Hematopoietic multipotent progenitor cell treated with erythropoietin and hydrocortisone succinate and interleukin-3 and kit ligand, for 15 days (in vitro differentiated cells): ENCODE measurements at regions not wholly inside any gene's neighbourhood (a gene's known extent, or its start where the extent isn't known, plus 50 kb on each side); places are given as distances from the start of the nearest gene placed in this dataset.

Experiments
- DNase-seq: peaks from one replicate; pipeline ENCODE4 v3.0.0-alpha.2; 2015; ENCODE audit warnings: low spot score

DNA sequence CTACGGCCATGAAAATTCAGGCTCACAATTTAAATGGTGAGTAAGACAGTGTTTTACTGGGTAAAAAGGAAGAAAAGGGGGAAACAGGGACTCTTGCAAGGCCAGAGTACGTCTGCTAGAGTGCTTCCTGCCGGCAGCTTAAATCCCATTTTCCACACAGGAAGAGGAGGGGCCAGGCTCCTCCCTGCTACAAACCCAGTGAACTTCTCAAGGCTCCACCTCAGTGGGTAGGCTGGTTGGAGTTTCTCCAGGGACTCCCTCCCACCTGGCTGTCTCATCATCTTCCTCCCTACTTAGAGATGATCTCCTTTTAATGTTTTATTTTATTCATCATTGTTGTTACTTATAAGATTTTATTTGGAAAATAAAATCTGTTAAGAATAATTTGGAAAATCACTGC, 62.6 kb upstream of the SEMA3C start:
- no peak for DNase-seq

DNA sequence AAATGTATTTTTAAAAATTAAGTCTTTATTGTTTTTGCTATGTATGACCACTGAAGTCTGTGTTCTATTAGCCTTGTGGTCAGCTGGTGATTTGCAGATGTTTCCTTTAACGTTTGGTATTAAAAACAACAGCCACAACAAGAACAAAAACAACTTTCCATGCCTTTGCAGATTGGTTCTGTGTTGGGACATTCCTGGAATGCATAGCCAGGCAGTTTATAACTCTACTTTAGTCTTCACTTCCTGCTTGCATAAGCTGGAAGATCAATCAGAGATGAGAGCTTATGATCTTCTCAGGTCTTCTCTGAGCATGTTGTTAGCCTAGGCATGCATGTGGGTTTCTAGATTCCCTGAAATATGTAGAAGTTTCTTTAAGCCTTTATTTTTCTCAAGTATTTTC, 58.9 kb upstream of the SEMA3C start:
- no peak for DNase-seq

DNA sequence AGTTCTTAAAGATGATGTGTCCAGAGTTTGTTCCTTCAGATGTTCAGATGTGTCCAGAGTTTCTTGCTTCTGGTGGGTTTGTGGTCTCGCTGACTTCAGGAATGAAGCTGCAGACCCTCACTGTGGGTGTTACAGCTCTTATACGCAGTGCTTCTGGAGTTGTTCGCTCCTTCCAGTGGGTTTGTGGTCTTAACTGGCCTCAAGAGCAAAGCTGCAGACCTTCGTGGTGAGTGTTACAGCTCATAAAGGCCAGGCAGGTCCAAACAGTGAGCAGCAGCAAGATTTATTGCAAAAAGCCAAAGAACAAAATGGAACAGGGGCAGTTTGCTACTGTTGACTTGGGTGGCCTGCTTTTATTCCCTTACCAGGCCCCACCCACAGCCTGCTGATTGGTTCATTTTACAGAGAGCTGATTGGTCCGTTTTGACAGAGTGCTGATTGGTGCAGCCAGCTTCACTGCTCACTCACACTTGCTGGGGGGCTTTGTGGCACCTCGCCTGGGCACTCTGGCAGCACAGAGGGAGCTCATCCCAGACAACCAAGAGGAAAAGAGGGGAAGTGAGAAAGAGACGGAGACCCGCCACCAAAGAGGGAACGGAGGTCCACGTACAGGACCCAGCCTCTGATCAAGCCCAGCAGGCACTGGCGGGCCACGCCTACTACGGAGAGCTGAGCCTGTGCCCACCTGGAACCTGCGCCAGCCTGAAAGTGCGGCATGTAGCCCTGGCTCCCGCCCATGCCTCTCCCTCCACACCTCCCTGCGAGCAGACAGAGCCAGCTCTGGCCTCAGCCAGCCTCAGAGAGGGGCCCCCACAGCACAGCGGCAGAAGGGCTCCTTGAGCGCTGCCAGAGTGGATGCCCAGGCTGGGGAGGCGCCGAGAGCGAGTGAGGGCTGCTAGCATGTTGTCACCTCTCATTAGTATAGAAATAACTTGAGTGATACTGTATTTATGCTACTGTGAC, 55.8 kb upstream of the SEMA3C start:
- no peak for DNase-seq

DNA sequence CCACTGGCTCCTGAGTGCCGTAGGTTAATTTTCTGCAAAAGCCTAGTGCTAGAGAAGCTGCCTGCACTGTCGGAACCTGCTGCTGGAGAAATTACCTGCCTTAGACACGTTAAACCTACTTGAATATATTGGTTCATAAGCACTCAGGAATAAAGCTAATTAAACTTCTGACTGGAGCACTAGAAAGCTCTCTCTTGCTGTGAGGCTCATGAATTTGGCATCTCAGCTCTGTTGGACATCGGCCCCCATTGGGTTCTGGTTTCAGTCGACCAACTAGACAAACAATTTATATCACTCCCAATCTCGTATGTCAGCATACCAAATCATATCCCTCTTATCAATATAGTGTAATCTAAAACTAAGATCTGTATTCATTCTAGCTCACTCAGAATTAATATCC, 52.4 kb upstream of the SEMA3C start:
- no peak for DNase-seq
